Breast epithelium (tissue), 3 donors: ENCODE measurements at regions not wholly inside any gene's neighbourhood (a gene's known extent, or its start where the extent isn't known, plus 50 kb on each side); places are given as distances from the start of the nearest gene placed in this dataset.

Experiments
- POLR2AphosphoS5 ChIP-seq, 3 donors: sonication (generic); formaldehyde crosslinking; IDR thresholded peaks; one replicate each; pipeline ENCODE4 v1.6.1; 2017; ENCODE audit warnings: antibody characterized with exemption in 3 of 3
- TF ChIP-seq, protein P1 (sequence below), 3 donors: fragments of 450-650 bp; IDR thresholded peaks; one replicate each; pipeline ENCODE4 v1.5.1; 2016 to 2017; ENCODE audit warnings: antibody characterized with exemption in 3 of 3, mild to moderate bottlenecking in 3 of 3, moderate library complexity in 3 of 3

- TF ChIP-seq, protein P1, sequence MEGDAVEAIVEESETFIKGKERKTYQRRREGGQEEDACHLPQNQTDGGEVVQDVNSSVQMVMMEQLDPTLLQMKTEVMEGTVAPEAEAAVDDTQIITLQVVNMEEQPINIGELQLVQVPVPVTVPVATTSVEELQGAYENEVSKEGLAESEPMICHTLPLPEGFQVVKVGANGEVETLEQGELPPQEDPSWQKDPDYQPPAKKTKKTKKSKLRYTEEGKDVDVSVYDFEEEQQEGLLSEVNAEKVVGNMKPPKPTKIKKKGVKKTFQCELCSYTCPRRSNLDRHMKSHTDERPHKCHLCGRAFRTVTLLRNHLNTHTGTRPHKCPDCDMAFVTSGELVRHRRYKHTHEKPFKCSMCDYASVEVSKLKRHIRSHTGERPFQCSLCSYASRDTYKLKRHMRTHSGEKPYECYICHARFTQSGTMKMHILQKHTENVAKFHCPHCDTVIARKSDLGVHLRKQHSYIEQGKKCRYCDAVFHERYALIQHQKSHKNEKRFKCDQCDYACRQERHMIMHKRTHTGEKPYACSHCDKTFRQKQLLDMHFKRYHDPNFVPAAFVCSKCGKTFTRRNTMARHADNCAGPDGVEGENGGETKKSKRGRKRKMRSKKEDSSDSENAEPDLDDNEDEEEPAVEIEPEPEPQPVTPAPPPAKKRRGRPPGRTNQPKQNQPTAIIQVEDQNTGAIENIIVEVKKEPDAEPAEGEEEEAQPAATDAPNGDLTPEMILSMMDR (IDR thresholded peaks at IDR 0.05), result no peak
- TF ChIP-seq POLR2AphosphoS5 (IDR thresholded peaks at IDR 0.05), result no peak
These were observed 104.9 kb upstream of the TFAP2D start for GRCh38 chr6:50608421-50608820.
